ENCODE measurements at regions not wholly inside any gene's neighbourhood (a gene's known extent, or its start where the extent isn't known, plus 50 kb on each side); places are given as distances from the start of the nearest gene placed in this dataset.

DNA sequence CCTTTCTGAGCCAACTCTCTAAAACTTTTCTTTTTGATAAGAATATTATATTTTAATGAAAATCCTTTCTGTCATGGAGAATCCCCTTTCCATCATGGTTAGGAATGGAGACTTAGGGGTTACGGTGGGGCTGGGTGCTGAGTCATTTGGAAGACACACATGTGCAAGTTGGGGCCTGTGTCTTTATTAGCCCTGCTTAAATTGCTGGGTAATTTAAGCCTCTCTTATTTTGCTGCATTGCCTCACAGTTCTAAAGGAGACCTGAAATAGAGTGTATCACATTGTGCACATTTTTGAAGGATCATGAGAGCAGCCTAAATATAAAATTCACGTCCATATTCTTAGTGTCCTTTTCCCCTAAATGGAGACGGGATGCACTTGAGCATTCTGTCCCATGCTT is 61.8 kb upstream of the RBFOX1 start:
- H3K36me3 ChIP-seq (ENCODE audit: control insufficient read depth in 2 of 3, insufficient read depth in 3 of 3, low read length in 3 of 3): no peaks in the 10 kb centered on the region
- no peak overlapping the region for H3K4me3 ChIP-seq (ENCODE audit: low read length in 3 of 3)
- no peaks in the 10 kb centered on the region for H3K27me3 ChIP-seq (ENCODE audit: control insufficient read depth, insufficient read depth, low read length)
- FAIRE-seq (no peak), DNase-seq (no peak)
- H3K9me3 ChIP-seq (ENCODE audit: control insufficient read depth in 2 of 3, insufficient read depth in 1 of 3, low read length in 3 of 3): no peaks in the 10 kb centered on the region
- H3K9ac ChIP-seq (ENCODE audit: low read length in 3 of 3): no peak overlapping the region
- no peaks in the 10 kb centered on the region for H3K4me1 ChIP-seq (ENCODE audit: control insufficient read depth in 2 of 3, insufficient read depth in 2 of 3, low read depth in 1 of 3, low read length in 3 of 3)
- H3K27ac ChIP-seq (ENCODE audit: low read depth in 2 of 2, low read length in 2 of 2): no peak overlapping the region
- intact Hi-C loops (cut with DNase I): no loop called here
- TF ChIP-seq, protein P1, sequence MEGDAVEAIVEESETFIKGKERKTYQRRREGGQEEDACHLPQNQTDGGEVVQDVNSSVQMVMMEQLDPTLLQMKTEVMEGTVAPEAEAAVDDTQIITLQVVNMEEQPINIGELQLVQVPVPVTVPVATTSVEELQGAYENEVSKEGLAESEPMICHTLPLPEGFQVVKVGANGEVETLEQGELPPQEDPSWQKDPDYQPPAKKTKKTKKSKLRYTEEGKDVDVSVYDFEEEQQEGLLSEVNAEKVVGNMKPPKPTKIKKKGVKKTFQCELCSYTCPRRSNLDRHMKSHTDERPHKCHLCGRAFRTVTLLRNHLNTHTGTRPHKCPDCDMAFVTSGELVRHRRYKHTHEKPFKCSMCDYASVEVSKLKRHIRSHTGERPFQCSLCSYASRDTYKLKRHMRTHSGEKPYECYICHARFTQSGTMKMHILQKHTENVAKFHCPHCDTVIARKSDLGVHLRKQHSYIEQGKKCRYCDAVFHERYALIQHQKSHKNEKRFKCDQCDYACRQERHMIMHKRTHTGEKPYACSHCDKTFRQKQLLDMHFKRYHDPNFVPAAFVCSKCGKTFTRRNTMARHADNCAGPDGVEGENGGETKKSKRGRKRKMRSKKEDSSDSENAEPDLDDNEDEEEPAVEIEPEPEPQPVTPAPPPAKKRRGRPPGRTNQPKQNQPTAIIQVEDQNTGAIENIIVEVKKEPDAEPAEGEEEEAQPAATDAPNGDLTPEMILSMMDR (IDR thresholded peaks at IDR 0.05; ENCODE audit: borderline replicate concordance, extremely low read depth, insufficient read depth): no peak

DNA sequence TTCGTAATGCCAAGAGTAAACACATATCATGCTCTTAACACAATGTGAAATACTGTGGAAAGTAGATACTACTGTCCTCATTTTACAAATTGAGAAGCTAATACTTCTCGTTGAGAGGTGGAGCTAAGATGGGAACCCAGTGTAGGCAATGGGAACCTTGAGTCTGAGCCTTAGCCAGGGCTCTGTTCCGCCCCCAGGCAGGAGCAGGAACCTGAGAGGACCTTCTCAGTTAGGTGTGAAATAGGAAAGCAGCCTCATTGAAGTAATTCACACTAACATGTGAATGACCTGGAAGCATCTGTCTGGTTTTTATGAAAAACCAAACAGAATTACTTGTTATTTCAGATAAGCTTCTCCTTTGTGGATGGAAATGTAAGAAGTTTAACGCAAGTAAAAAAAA is 62.6 kb upstream of the RBFOX1 start:
- DNase-seq (no peak), FAIRE-seq (no peak)
- Histone ChIP-seq H3K36me3 (ENCODE audit: control insufficient read depth in 2 of 3, insufficient read depth in 3 of 3, low read length in 3 of 3) (no peaks in the 10 kb centered on the region), H3K9me3 (ENCODE audit: control insufficient read depth in 2 of 3, insufficient read depth in 1 of 3, low read length in 3 of 3) (no peaks in the 10 kb centered on the region), H3K27me3 (ENCODE audit: control insufficient read depth, insufficient read depth, low read length) (no peaks in the 10 kb centered on the region), H3K4me3 (ENCODE audit: low read length in 3 of 3) (no peak overlapping the region), H3K9ac (ENCODE audit: low read length in 3 of 3) (no peak overlapping the region), H3K27ac (ENCODE audit: low read depth in 2 of 2, low read length in 2 of 2) (no peak overlapping the region), H3K4me1 (ENCODE audit: control insufficient read depth in 2 of 3, insufficient read depth in 2 of 3, low read depth in 1 of 3, low read length in 3 of 3) (no peaks in the 10 kb centered on the region)
- intact Hi-C loops (cut with DNase I): no loop called here
- TF ChIP-seq, protein P1 (IDR thresholded peaks at IDR 0.05; ENCODE audit: borderline replicate concordance, extremely low read depth, insufficient read depth): no peak

DNA sequence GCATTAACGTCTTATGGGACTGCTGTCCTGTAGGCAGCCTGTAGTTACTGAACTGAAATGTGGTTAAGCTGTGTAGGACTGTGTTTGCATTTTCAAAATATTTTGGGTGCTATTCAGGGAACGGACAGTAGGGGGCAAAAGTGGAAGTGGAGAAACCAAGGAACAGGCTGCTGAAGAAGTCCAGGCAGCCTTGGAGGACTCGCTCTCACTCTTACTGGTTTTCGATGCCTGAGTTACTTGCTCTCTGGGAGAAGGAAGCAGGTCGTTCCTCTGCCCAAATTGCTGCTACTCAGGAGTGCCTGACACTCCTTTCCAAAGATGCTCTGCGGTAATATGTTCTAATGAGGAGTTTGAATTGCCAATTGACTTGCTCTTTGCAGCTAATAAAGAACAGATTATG is 64.5 kb upstream of the RBFOX1 start:
- TF ChIP-seq, protein P1 (IDR thresholded peaks at IDR 0.05; ENCODE audit: borderline replicate concordance, extremely low read depth, insufficient read depth): peak; percentile 39
- DNase-seq: peak in 4 of 5 donors; percentile 39 to 62 (median 52)
- H3K9ac ChIP-seq (ENCODE audit: low read length in 3 of 3): no peak overlapping the region
- intact Hi-C loops (cut with DNase I): no loop called here
- no peak overlapping the region for H3K27ac ChIP-seq (ENCODE audit: low read depth in 2 of 2, low read length in 2 of 2)
- H3K9me3 ChIP-seq (ENCODE audit: control insufficient read depth in 2 of 3, insufficient read depth in 1 of 3, low read length in 3 of 3): no peaks in the 10 kb centered on the region
- no peak overlapping the region for H3K4me3 ChIP-seq (ENCODE audit: low read length in 3 of 3)
- no peaks in the 10 kb centered on the region for H3K36me3 ChIP-seq (ENCODE audit: control insufficient read depth in 2 of 3, insufficient read depth in 3 of 3, low read length in 3 of 3)
- no peaks in the 10 kb centered on the region for H3K27me3 ChIP-seq (ENCODE audit: control insufficient read depth, insufficient read depth, low read length)
- no peak for FAIRE-seq
- H3K4me1 ChIP-seq (ENCODE audit: control insufficient read depth in 2 of 3, insufficient read depth in 2 of 3, low read depth in 1 of 3, low read length in 3 of 3): no peaks in the 10 kb centered on the region

DNA sequence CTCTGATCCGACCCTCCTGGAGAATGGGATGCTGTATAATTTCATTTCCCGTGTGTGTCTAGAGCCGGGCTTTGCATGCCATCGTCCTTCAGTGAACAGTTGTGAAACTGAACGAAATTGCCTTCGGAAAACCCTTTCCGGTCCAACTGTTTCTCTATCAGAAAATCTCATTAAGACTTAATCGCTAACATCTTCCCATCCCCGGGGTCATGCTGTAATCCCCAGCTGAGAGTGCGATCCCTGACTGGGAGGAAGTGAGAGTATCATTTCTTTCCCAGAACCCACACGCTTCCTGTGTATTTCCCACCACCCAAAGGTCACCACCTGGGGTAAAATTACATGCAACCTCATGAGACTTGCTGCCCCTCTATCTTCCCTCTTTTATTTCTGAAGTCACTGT is 75.6 kb upstream of the RBFOX1 start:
- H3K9me3 ChIP-seq (ENCODE audit: control insufficient read depth in 2 of 3, insufficient read depth in 1 of 3, low read length in 3 of 3): no peaks in the 10 kb centered on the region
- DNase-seq: no peak
- H3K27me3 ChIP-seq (ENCODE audit: control insufficient read depth, insufficient read depth, low read length): no peaks in the 10 kb centered on the region
- no peak overlapping the region for H3K9ac ChIP-seq (ENCODE audit: low read length in 3 of 3)
- H3K36me3 ChIP-seq (ENCODE audit: control insufficient read depth in 2 of 3, insufficient read depth in 3 of 3, low read length in 3 of 3): no peaks in the 10 kb centered on the region
- H3K27ac ChIP-seq (ENCODE audit: low read depth in 2 of 2, low read length in 2 of 2): no peak overlapping the region
- no peak overlapping the region for H3K4me3 ChIP-seq (ENCODE audit: low read length in 3 of 3)
- TF ChIP-seq, protein P1 (IDR thresholded peaks at IDR 0.05; ENCODE audit: borderline replicate concordance, extremely low read depth, insufficient read depth): no peak
- FAIRE-seq: no peak
- intact Hi-C loops (cut with DNase I): no loop called here
- H3K4me1 ChIP-seq (ENCODE audit: control insufficient read depth in 2 of 3, insufficient read depth in 2 of 3, low read depth in 1 of 3, low read length in 3 of 3): no peaks in the 10 kb centered on the region
